BLaER1 treated with 17β-estradiol and CSF1 and Interleukin-3, amounts not matched to agents 10 nM and 100 nM (cell line): ENCODE measurements at regions not wholly inside any gene's neighbourhood (a gene's known extent, or its start where the extent isn't known, plus 50 kb on each side); places are given as distances from the start of the nearest gene placed in this dataset.
A peak's percentile ranks its signal among the peaks of the same experiment; 100 is the strongest.

Experiments
- H3K27ac ChIP-seq, 11 experiments: shearing (Covaris generic); formaldehyde crosslinking; 2 replicates each; pipeline ENCODE4 v1.8.1; 2022
- H3K27me3 ChIP-seq, 11 experiments: shearing (Covaris generic); formaldehyde crosslinking; 2 replicates each; pipeline ENCODE4 v1.8.1; 2022
- H3K36me3 ChIP-seq, 11 experiments: shearing (Covaris generic); formaldehyde crosslinking; 2 replicates each; pipeline ENCODE4 v1.8.1; 2022
- H3K4me1 ChIP-seq, 10 experiments: shearing (Covaris generic); formaldehyde crosslinking; 2 replicates each; pipeline ENCODE4 v1.8.1; 2022
- H3K4me2 ChIP-seq, 11 experiments: shearing (Covaris generic); formaldehyde crosslinking; 2 replicates each; pipeline ENCODE4 v1.8.1; 2022
- H3K4me3 ChIP-seq, 10 experiments: shearing (Covaris generic); formaldehyde crosslinking; 2 replicates each; pipeline ENCODE4 v1.8.1; 2022
- H3K9ac ChIP-seq, 11 experiments: shearing (Covaris generic); formaldehyde crosslinking; 2 replicates each; pipeline ENCODE4 v1.8.1; 2022
- H3K9me3 ChIP-seq, 11 experiments: shearing (Covaris generic); formaldehyde crosslinking; replicated peaks in 1 of 11; 2 replicates each; pipeline ENCODE4 v1.8.1; 2022
- H4K20me1 ChIP-seq, 11 experiments: shearing (Covaris generic); formaldehyde crosslinking; 2 replicates each; pipeline ENCODE4 v1.8.1; 2022
- Cebpa-rat ChIP-seq, 11 experiments: shearing (Covaris generic); IDR thresholded peaks; 2 replicates each; pipeline ENCODE4 v1.8.1; 2022

GRCh38 chr12:132439333-132439904 lies 50.5 kb upstream of the FBRSL1 start:
- Histone ChIP-seq H3K4me3 (peak overlapping the region in 5 of 10 experiments; percentile 29 to 50 (median 39); a peak in 9 of 20 replicates), H4K20me1 (no peaks in the 10 kb centered on the region), H3K27me3 (peaks cover 0 to 14% (median 0%) of the 10 kb centered on the region in 11 experiments; a peak in 7 of 22 replicates), H3K4me2 (peak overlapping the region; percentile 62 to 91 (median 85)), H3K36me3 (peaks cover 0 to 14% (median 0%) of the 10 kb centered on the region in 11 experiments; a peak in 6 of 22 replicates), H3K4me1 (peaks cover 50 to 99% (median 82%) of the 10 kb centered on the region in 10 experiments), H3K27ac (peak overlapping the region in 10 of 11 experiments; percentile 16 to 86 (median 77); a peak in 18 of 22 replicates), H3K9ac (peak overlapping the region in 8 of 11 experiments; percentile 53 to 78 (median 68); a peak in 17 of 22 replicates), H3K9me3 (peaks cover 16 to 41% (median 30%) of the 10 kb centered on the region in 11 experiments)
- no peak for TF ChIP-seq Cebpa-rat (IDR thresholded peaks at IDR 0.05)

GRCh38 chr12:132438726-132439125 lies 51.2 kb upstream of the FBRSL1 start:
- H3K27ac ChIP-seq, result peak overlapping the region in 8 of 11 experiments; percentile 73 to 86 (median 81); a peak in 15 of 22 replicates
- peaks cover 48 to 99% (median 82%) of the 10 kb centered on the region in 10 experiments for H3K4me1 ChIP-seq
- H3K4me3 ChIP-seq, result peak overlapping the region in 4 of 10 experiments; percentile 3 to 17 (median 14); a peak in 3 of 20 replicates
- peaks cover 0 to 14% (median 0%) of the 10 kb centered on the region in 11 experiments; a peak in 6 of 22 replicates for H3K36me3 ChIP-seq
- H3K27me3 ChIP-seq, result peaks cover 0 to 21% (median 0%) of the 10 kb centered on the region in 11 experiments; a peak in 7 of 22 replicates
- peaks cover 16 to 41% (median 30%) of the 10 kb centered on the region in 11 experiments for H3K9me3 ChIP-seq
- peak overlapping the region in 6 of 11 experiments; percentile 53 to 78 (median 72); a peak in 8 of 22 replicates for H3K9ac ChIP-seq
- H4K20me1 ChIP-seq, result peaks cover 0 to 7% (median 0%) of the 10 kb centered on the region in 11 experiments; a peak in 2 of 22 replicates
- H3K4me2 ChIP-seq, result peak overlapping the region; percentile 62 to 91 (median 85)
- TF ChIP-seq Cebpa-rat (IDR thresholded peaks at IDR 0.05), result no peak

- TF ChIP-seq Cebpa-rat (IDR thresholded peaks at IDR 0.05), result no peak
- peak overlapping the region in 3 of 11 experiments; percentile 18 to 74 (median 24); a peak in 2 of 22 replicates for H3K9ac ChIP-seq
- peak overlapping the region; percentile 38 to 91 (median 85) for H3K4me2 ChIP-seq
- peaks cover 16 to 41% (median 30%) of the 10 kb centered on the region in 11 experiments for H3K9me3 ChIP-seq
- peaks cover 0 to 10% (median 0%) of the 10 kb centered on the region in 11 experiments; a peak in 2 of 22 replicates for H4K20me1 ChIP-seq
- peaks cover 0 to 27% (median 0%) of the 10 kb centered on the region in 11 experiments; a peak in 7 of 22 replicates for H3K27me3 ChIP-seq
- peaks cover 0 to 14% (median 0%) of the 10 kb centered on the region in 11 experiments; a peak in 6 of 22 replicates for H3K36me3 ChIP-seq
- H3K4me3 ChIP-seq, result peak overlapping the region in 2 of 10 experiments; percentile 12 to 17; a peak in 3 of 20 replicates
- H3K4me1 ChIP-seq, result peaks cover 51 to 99% (median 82%) of the 10 kb centered on the region in 10 experiments
- H3K27ac ChIP-seq, result peak overlapping the region in 4 of 11 experiments; percentile 38 to 86 (median 84); a peak in 8 of 22 replicates
Observed at GRCh38 chr12:132437943-132438700, 51.8 kb upstream of the FBRSL1 start.

- peaks cover 0 to 16% (median 0%) of the 10 kb centered on the region in 11 experiments; a peak in 2 of 22 replicates for H4K20me1 ChIP-seq
- peaks cover 16 to 41% (median 30%) of the 10 kb centered on the region in 11 experiments for H3K9me3 ChIP-seq
- TF ChIP-seq Cebpa-rat (IDR thresholded peaks at IDR 0.05), result no peak
- H3K4me2 ChIP-seq, result peak overlapping the region; percentile 38 to 91 (median 85); a peak in 21 of 22 replicates
- H3K4me3 ChIP-seq, result peak overlapping the region in 4 of 10 experiments; percentile 12 to 46 (median 22); a peak in 4 of 20 replicates
- H3K9ac ChIP-seq, result peak overlapping the region in 2 of 11 experiments; percentile 18 to 24; a peak in 1 of 22 replicates
- peaks cover 58 to 99% (median 85%) of the 10 kb centered on the region in 10 experiments for H3K4me1 ChIP-seq
- peaks cover 0 to 14% (median 0%) of the 10 kb centered on the region in 11 experiments; a peak in 6 of 22 replicates for H3K36me3 ChIP-seq
- H3K27me3 ChIP-seq, result peaks cover 0 to 35% (median 0%) of the 10 kb centered on the region in 11 experiments; a peak in 7 of 22 replicates
- H3K27ac ChIP-seq, result peak overlapping the region in 2 of 11 experiments; percentile 32 to 83; a peak in 4 of 22 replicates
Observed at GRCh38 chr12:132437252-132437932, 52.6 kb upstream of the FBRSL1 start.

GRCh38 chr12:132436791-132437251 lies 53.1 kb upstream of the FBRSL1 start:
- no peak for TF ChIP-seq Cebpa-rat (IDR thresholded peaks at IDR 0.05)
- Histone ChIP-seq H3K9me3 (peaks cover 16 to 41% (median 30%) of the 10 kb centered on the region in 11 experiments), H3K27ac (no peak overlapping the region; a peak in 1 of 22 replicates), H3K4me1 (peaks cover 59 to 99% (median 85%) of the 10 kb centered on the region in 10 experiments), H3K9ac (no peak overlapping the region), H4K20me1 (peaks cover 0 to 21% (median 0%) of the 10 kb centered on the region in 11 experiments; a peak in 2 of 22 replicates), H3K27me3 (peaks cover 0 to 40% (median 0%) of the 10 kb centered on the region in 11 experiments; a peak in 7 of 22 replicates), H3K4me2 (peak overlapping the region in 8 of 11 experiments; percentile 3 to 47 (median 34); a peak in 11 of 22 replicates), H3K4me3 (peak overlapping the region in 6 of 10 experiments; percentile 15 to 46 (median 28); a peak in 7 of 20 replicates), H3K36me3 (peaks cover 0 to 14% (median 0%) of the 10 kb centered on the region in 11 experiments; a peak in 5 of 22 replicates)

- H4K20me1 ChIP-seq, result peaks cover 0 to 26% (median 0%) of the 10 kb centered on the region in 11 experiments; a peak in 2 of 22 replicates
- H3K4me1 ChIP-seq, result peaks cover 50 to 99% (median 85%) of the 10 kb centered on the region in 10 experiments
- peak overlapping the region in 5 of 11 experiments; percentile 4 to 97 (median 44); a peak in 9 of 22 replicates for H3K4me2 ChIP-seq
- H3K36me3 ChIP-seq, result peaks cover 0 to 14% (median 0%) of the 10 kb centered on the region in 11 experiments; a peak in 4 of 22 replicates
- TF ChIP-seq Cebpa-rat (IDR thresholded peaks at IDR 0.05), result no peak
- 0 out of 22 replicates have a peak overlapping the region, but pooled peaks of 1 of the 11 experiments have one; percentile 32 for H3K27ac ChIP-seq
- peaks cover 16 to 41% (median 30%) of the 10 kb centered on the region in 11 experiments for H3K9me3 ChIP-seq
- H3K4me3 ChIP-seq, result peak overlapping the region in 5 of 10 experiments; percentile 15 to 46 (median 29); a peak in 6 of 20 replicates
- peaks cover 0 to 42% (median 0%) of the 10 kb centered on the region in 11 experiments; a peak in 7 of 22 replicates for H3K27me3 ChIP-seq
- H3K9ac ChIP-seq, result no peak overlapping the region
Observed at GRCh38 chr12:132435486-132436187, 54.3 kb upstream of the FBRSL1 start.
